OCI-LY7 (cell line): ENCODE measurements at regions not wholly inside any gene's neighbourhood (a gene's known extent, or its start where the extent isn't known, plus 50 kb on each side); places are given as distances from the start of the nearest gene placed in this dataset.

ENCODE experiments used
- BruUV-seq: library from RNA; stranded (reverse); fragments of 400-500 nt; replicated peaks from 2 replicates; lab custom pipeline; 2021; lab: Mats Ljungman, UMichigan
- CTCF ChIA-PET: fragments of 300-600 bp; sonication (Branson Sonifier 250); formaldehyde crosslinking; loops from one replicate; lab custom pipeline; 2022; ENCODE audit warnings: antibody characterized with exemption; ENCODE audit not compliant: unreplicated experiment; lab: Charles Lee
- POLR2A ChIA-PET: fragments of 300-600 bp; sonication (Branson Sonifier 250); formaldehyde crosslinking; loops from one replicate; lab custom pipeline; 2022; ENCODE audit warnings: antibody characterized with exemption; lab: Charles Lee
- DNase-seq: peaks from one replicate; pipeline ENCODE4 v3.0.0-alpha.2; 2015; ENCODE audit warnings: low spot score
- H2AFZ ChIP-seq: fragments of 200-600 bp; sonication (generic), shearing (Covaris generic); 2 replicates; pipeline ENCODE4 v1.6.1; 2014; ENCODE audit warnings: mild to moderate bottlenecking, antibody characterized with exemption, low read length, moderate library complexity
- H3K27ac ChIP-seq: fragments of 200-600 bp; sonication (generic); 2 replicates; pipeline ENCODE4 v1.5.1; 2014; ENCODE audit warnings: mixed run types, low read depth, mild to moderate bottlenecking, moderate library complexity, low read length, inconsistent platforms; ENCODE audit not compliant: poor library complexity, severe bottlenecking
- H3K36me3 ChIP-seq: fragments of 200-600 bp; sonication (generic); 2 replicates; pipeline ENCODE4 v1.6.1; 2014; ENCODE audit warnings: mild to moderate bottlenecking, antibody characterized with exemption, low read length, moderate library complexity, mixed read lengths; ENCODE audit not compliant: insufficient read depth
- H3K4me1 ChIP-seq: fragments of 200-600 bp; sonication (generic); 2 replicates; pipeline ENCODE4 v1.5.1; 2014; ENCODE audit warnings: mild to moderate bottlenecking, low read length; ENCODE audit not compliant: insufficient read depth, poor library complexity, severe bottlenecking
- H3K4me2 ChIP-seq: fragments of 200-600 bp; sonication (generic); 2 replicates; pipeline ENCODE4 v1.6.1; 2014; ENCODE audit warnings: mild to moderate bottlenecking, low read length
- H3K4me3 ChIP-seq: fragments of 200-600 bp; sonication (generic); 2 replicates; pipeline ENCODE4 v1.5.1; 2014; ENCODE audit warnings: mild to moderate bottlenecking, low read depth, low read length; ENCODE audit not compliant: poor library complexity, severe bottlenecking
- H3K79me2 ChIP-seq: fragments of 200-600 bp; sonication (generic); 2 replicates; pipeline ENCODE4 v1.6.1; 2016; ENCODE audit warnings: low read depth, mild to moderate bottlenecking, low read length, moderate library complexity, mixed read lengths; ENCODE audit not compliant: insufficient read depth
- H3K9me2 ChIP-seq: fragments of 200-600 bp; sonication (generic); 2 replicates; pipeline ENCODE4 v1.6.1; 2016; ENCODE audit warnings: mild to moderate bottlenecking, low read length, mixed read lengths; ENCODE audit not compliant: insufficient read depth
- H3K9me3 ChIP-seq: fragments of 200-600 bp; sonication (generic); 2 replicates; pipeline ENCODE4 v1.6.1; 2014; ENCODE audit warnings: mild to moderate bottlenecking, mixed run types, low read length, mixed read lengths
- H4K20me1 ChIP-seq: fragments of 200-600 bp; sonication (generic); 2 replicates; pipeline ENCODE4 v1.6.1; 2014; ENCODE audit warnings: mild to moderate bottlenecking, antibody characterized with exemption, low read length, moderate library complexity, mixed read lengths; ENCODE audit not compliant: insufficient read depth
- CTCF ChIP-seq: fragments of 200-600 bp; sonication (generic); conservative IDR thresholded peaks from 2 replicates; pipeline ENCODE4 v1.5.1; 2014; ENCODE audit warnings: mild to moderate bottlenecking, antibody characterized with exemption, low read length, moderate library complexity, mixed read lengths
- EZH2phosphoT487 ChIP-seq: fragments of 200-600 bp; sonication (generic); IDR thresholded peaks from 2 replicates; pipeline ENCODE4 v1.6.1; 2018; ENCODE audit warnings: low read depth, borderline replicate concordance, mild to moderate bottlenecking, mixed run types, antibody characterized with exemption, low read length, moderate library complexity, mixed read lengths
- intact Hi-C: fragments of 100-400 bp; cut with micrococcal nuclease; formaldehyde crosslinking; loops from one replicate; pipeline ENCODE4 v1.10.0; 2022; ENCODE audit not compliant: unreplicated experiment

DNA sequence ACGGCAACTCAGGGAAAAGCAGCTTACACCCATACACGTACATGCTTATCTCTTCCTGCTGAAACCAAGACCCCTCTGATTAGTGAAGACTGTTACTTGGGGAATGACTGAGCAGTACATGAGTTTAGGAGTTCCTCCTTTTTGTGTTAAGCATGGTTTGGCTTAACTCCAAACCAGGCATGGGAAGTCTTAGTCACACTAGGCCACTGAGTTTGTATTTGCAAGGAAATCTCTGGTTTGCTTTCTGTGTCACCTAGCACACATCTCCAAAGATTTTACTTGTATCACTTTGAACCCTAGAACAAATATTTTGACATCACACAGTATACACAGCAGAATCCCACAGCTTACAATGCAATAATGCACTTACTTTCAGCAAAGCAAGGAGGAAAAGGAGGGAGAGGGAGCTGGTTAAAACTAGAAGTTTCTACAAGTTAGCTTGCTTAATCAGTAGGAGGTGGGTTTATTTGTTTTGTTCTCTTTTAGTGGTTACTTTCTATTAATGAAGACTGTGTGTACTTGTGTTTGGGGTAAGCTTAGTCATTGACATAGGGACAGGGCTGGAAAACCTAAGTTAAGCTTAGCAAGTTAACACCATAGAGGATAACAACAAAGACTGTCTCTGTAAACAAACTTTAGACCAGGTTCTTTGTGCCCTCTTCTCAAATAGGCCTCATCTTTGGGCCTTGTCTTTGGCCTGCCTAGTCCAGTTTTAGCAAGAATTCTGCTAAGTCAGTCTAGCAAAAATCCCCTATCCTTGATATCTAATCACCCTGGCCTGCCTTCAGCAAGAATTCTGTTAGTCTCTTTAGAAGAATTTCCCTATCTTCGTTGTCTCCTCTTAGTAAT lies 219.4 kb downstream of the MREG start:
- Histone ChIP-seq H3K36me3 (no peaks in the 10 kb centered on the region), H4K20me1 (no peaks in the 10 kb centered on the region), H3K4me3 (no peak overlapping the region), H2AFZ (no peak overlapping the region), H3K4me2 (no peak overlapping the region), H3K79me2 (no peaks in the 10 kb centered on the region), H3K4me1 (no peaks in the 10 kb centered on the region), H3K9me3 (no peaks in the 10 kb centered on the region), H3K9me2 (no peaks in the 10 kb centered on the region), H3K27ac (no peak overlapping the region)
- no peak for DNase-seq
- POLR2A ChIA-PET, result interaction anchor here (0.6 to 1.4 kb wide), 5 partner anchors 8 to 34 kb away, joined by 3 to 4 read pairs (median 3); no protein-coding TSS in a partner anchor
- BruUV-seq, result no TSS peak
- CTCF ChIA-PET, result no interaction called here
- TF ChIP-seq CTCF (no peak), EZH2phosphoT487 (no peak)
- intact Hi-C loops, result no loop called here

GRCh38 chr2:215791481-215791937 lies 221.8 kb downstream of the MREG start:
- Histone ChIP-seq H2AFZ (no peak overlapping the region), H3K4me2 (no peak overlapping the region), H3K27ac (no peak overlapping the region)

More at GRCh38 chr2:215791481-215791937, 221.8 kb downstream of the MREG start:
- H3K79me2 ChIP-seq, result no peaks in the 10 kb centered on the region
- POLR2A ChIA-PET, result interaction anchor here (0.6 to 1.2 kb wide), 4 partner anchors 9 to 80 kb away, joined by 3 to 4 read pairs (median 3); no protein-coding TSS in a partner anchor
- H4K20me1 ChIP-seq, result no peaks in the 10 kb centered on the region
- no peaks in the 10 kb centered on the region for H3K9me2 ChIP-seq
- intact Hi-C loops, result no loop called here
- no peaks in the 10 kb centered on the region for H3K36me3 ChIP-seq
- no peaks in the 10 kb centered on the region for H3K4me1 ChIP-seq
- BruUV-seq, result no TSS peak
- CTCF ChIA-PET, result no interaction called here
- no peaks in the 10 kb centered on the region for H3K9me3 ChIP-seq
- TF ChIP-seq EZH2phosphoT487 (no peak), CTCF (no peak)
- DNase-seq, result no peak
- no peak overlapping the region for H3K4me3 ChIP-seq
